Ishikawa (cell line): ENCODE measurements at regions not wholly inside any gene's neighbourhood (a gene's known extent, or its start where the extent isn't known, plus 50 kb on each side); places are given as distances from the start of the nearest gene placed in this dataset.

Experiments used
- CEBPB ChIP-seq: IDR thresholded peaks from 2 replicates; pipeline ENCODE4 v1.6.1; 2012
- CREB1 ChIP-seq: IDR thresholded peaks from 2 replicates; pipeline ENCODE4 v1.6.1; 2012; ENCODE audit warnings: low read depth
- EGR1 ChIP-seq: IDR thresholded peaks from 2 replicates; pipeline ENCODE4 v1.6.1; 2012
- EP300 ChIP-seq: IDR thresholded peaks from 2 replicates; pipeline ENCODE4 v1.6.1; 2012; ENCODE audit warnings: borderline replicate concordance
- FOXM1 ChIP-seq: IDR thresholded peaks from 2 replicates; pipeline ENCODE4 v1.6.1; 2012; ENCODE audit warnings: low read depth, borderline replicate concordance
- NFIC ChIP-seq: IDR thresholded peaks from 2 replicates; pipeline ENCODE4 v1.6.1; 2012
- RAD21 ChIP-seq: IDR thresholded peaks from 2 replicates; pipeline ENCODE4 v1.6.1; 2012; ENCODE audit warnings: low read depth
- TAF1 ChIP-seq: IDR thresholded peaks from 2 replicates; pipeline ENCODE4 v1.6.1; 2012; ENCODE audit warnings: low read depth, mild to moderate bottlenecking
- TCF12 ChIP-seq: IDR thresholded peaks from 2 replicates; pipeline ENCODE4 v1.6.1; 2012; ENCODE audit warnings: low read depth
- TEAD4 ChIP-seq: IDR thresholded peaks from 2 replicates; pipeline ENCODE4 v1.6.1; 2012
- YY1 ChIP-seq: IDR thresholded peaks from 2 replicates; pipeline ENCODE4 v1.6.1; 2012; ENCODE audit warnings: low read depth
- ZBTB7A ChIP-seq: IDR thresholded peaks from 2 replicates; pipeline ENCODE4 v1.6.1; 2012; ENCODE audit warnings: low read depth
- TF ChIP-seq, protein P1 (sequence below): IDR thresholded peaks from 2 replicates; pipeline ENCODE4 v1.6.1; 2012
- TF ChIP-seq, protein P2 (sequence below): IDR thresholded peaks from 2 replicates; pipeline ENCODE4 v1.6.1; 2012
- TF ChIP-seq, protein P3 (sequence below): IDR thresholded peaks from 2 replicates; pipeline ENCODE4 v1.6.1; 2012; ENCODE audit warnings: low read depth, mild to moderate bottlenecking

DNA sequence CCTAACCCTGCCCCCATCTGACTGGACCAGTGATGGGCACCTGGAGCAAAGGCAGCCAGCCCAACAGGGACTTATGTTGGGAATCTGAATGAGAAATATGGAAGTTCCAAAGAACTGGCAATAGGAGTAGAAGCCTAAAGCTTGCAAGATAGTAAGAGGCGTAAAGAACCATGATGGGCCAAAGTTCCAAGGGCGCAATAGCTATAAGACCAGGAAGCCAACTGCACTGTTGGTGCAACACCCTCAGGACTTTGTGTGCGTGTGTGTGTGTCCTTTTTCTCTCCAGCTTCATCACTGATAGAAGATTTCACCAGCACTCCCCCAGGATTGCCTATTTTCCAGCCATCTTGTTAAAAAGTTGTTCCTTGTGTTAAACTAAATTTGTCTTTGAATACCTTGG is 92.8 kb downstream of the ZNF608 start:
- TF ChIP-seq, protein P1, sequence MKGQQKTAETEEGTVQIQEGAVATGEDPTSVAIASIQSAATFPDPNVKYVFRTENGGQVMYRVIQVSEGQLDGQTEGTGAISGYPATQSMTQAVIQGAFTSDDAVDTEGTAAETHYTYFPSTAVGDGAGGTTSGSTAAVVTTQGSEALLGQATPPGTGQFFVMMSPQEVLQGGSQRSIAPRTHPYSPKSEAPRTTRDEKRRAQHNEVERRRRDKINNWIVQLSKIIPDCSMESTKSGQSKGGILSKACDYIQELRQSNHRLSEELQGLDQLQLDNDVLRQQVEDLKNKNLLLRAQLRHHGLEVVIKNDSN: no peak
- TF ChIP-seq, protein P2, sequence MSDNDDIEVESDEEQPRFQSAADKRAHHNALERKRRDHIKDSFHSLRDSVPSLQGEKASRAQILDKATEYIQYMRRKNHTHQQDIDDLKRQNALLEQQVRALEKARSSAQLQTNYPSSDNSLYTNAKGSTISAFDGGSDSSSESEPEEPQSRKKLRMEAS: no peak
- TF ChIP-seq CEBPB: no peak
- TF ChIP-seq TCF12: no peak
- TF ChIP-seq TAF1: no peak
- no peak for TF ChIP-seq YY1
- no peak for TF ChIP-seq RAD21
- no peak for TF ChIP-seq CREB1
- TF ChIP-seq, protein P3, sequence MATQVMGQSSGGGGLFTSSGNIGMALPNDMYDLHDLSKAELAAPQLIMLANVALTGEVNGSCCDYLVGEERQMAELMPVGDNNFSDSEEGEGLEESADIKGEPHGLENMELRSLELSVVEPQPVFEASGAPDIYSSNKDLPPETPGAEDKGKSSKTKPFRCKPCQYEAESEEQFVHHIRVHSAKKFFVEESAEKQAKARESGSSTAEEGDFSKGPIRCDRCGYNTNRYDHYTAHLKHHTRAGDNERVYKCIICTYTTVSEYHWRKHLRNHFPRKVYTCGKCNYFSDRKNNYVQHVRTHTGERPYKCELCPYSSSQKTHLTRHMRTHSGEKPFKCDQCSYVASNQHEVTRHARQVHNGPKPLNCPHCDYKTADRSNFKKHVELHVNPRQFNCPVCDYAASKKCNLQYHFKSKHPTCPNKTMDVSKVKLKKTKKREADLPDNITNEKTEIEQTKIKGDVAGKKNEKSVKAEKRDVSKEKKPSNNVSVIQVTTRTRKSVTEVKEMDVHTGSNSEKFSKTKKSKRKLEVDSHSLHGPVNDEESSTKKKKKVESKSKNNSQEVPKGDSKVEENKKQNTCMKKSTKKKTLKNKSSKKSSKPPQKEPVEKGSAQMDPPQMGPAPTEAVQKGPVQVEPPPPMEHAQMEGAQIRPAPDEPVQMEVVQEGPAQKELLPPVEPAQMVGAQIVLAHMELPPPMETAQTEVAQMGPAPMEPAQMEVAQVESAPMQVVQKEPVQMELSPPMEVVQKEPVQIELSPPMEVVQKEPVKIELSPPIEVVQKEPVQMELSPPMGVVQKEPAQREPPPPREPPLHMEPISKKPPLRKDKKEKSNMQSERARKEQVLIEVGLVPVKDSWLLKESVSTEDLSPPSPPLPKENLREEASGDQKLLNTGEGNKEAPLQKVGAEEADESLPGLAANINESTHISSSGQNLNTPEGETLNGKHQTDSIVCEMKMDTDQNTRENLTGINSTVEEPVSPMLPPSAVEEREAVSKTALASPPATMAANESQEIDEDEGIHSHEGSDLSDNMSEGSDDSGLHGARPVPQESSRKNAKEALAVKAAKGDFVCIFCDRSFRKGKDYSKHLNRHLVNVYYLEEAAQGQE: no peak

DNA sequence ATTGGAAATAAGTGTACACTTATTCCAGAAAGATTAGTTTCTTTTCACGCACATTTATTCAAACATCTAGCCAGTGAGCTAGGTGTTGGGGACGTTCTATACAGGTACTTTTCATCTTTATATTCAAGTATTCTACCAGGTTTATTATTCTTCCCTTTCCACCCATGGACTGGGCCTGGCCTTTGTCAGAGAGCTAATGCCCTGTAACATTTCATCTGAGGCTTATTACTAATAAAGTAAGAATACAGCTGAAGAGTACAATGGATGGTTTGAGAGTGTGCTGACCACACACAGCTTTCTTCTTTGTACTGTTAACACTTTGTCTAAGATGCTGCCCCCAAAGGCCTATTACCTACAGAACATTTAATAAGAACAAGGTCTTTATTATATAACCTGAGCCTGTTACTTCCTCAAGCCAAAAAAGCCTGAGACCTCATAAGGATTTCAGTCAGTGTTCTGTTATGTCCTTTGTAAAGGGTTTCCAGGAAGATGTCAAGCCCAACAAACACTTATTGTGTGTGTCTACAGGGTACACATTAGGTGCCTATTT is 93.5 kb downstream of the ZNF608 start:
- no peak for TF ChIP-seq TAF1
- TF ChIP-seq TEAD4: no peak
- no peak for TF ChIP-seq CREB1
- TF ChIP-seq, protein P3: no peak
- no peak for TF ChIP-seq NFIC
- no peak for TF ChIP-seq ZBTB7A
- no peak for TF ChIP-seq TCF12
- TF ChIP-seq, protein P2: no peak
- no peak for TF ChIP-seq RAD21
- TF ChIP-seq FOXM1: no peak
- no peak for TF ChIP-seq EGR1
- no peak for TF ChIP-seq YY1

DNA sequence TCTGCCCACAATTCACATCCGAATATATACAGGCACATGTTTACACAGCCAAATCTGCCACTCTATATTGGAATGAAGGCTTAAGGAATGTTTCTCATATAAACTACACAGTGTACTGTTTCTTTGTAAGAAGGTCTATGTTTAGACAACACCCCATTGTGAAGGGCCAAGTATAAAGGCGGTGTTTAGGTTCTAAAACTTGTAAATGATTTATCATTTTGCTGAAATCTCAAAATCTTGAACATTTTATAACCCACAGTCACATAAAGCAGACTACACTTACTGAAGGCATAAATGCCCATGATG is 94.0 kb downstream of the ZNF608 start:
- TF ChIP-seq EGR1: no peak
- TF ChIP-seq, protein P2: no peak
- TF ChIP-seq, protein P1: no peak

DNA sequence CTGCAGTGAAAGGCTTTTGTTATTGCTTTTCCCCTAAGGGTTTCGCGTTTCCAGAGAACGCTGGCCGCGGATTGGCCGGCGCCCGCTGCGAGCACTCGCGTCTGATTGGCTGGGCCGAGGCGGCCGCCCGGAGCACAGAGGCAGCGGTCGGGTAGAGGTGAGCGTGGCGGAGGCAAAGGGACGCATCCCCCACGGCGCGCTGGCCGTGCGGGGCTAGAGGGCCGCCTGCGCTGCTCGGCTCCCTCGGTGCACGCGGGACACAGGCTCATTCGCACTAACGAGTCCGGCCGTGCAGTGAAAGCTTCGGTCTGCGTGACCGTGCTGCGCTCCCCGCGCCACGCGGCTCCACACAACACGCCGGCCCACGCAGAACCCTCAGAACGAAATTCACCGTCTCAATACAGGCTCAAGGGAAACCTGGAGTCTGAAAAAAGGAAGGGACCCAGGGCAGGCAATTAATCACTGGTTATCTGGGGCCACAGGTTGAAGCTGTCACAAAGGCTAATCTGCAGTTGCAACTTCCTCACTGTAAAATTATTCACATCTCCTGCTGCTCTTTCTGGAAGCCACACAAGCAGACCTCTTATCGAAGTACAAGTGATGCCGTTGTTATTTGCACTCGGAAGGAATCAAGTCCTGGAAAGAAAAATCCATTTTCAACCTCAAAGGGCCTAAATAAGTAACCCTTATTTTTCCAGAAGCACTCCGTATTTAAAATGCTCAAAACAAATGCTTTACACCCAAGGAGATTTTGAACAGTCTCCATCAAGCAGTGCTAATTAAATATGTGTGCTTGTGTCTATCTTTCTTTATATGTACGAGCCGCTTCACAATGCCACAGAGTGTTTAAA is 94.6 kb downstream of the ZNF608 start:
- TF ChIP-seq, protein P2: peak; percentile 93
- TF ChIP-seq EGR1: no peak
- no peak for TF ChIP-seq TCF12
- no peak for TF ChIP-seq FOXM1
- TF ChIP-seq TEAD4: no peak
- no peak for TF ChIP-seq ZBTB7A
- TF ChIP-seq TAF1: peak; percentile 75
- TF ChIP-seq YY1: peak; percentile 13; the same call in 1 of the 2 replicates
- no peak for TF ChIP-seq EP300

DNA sequence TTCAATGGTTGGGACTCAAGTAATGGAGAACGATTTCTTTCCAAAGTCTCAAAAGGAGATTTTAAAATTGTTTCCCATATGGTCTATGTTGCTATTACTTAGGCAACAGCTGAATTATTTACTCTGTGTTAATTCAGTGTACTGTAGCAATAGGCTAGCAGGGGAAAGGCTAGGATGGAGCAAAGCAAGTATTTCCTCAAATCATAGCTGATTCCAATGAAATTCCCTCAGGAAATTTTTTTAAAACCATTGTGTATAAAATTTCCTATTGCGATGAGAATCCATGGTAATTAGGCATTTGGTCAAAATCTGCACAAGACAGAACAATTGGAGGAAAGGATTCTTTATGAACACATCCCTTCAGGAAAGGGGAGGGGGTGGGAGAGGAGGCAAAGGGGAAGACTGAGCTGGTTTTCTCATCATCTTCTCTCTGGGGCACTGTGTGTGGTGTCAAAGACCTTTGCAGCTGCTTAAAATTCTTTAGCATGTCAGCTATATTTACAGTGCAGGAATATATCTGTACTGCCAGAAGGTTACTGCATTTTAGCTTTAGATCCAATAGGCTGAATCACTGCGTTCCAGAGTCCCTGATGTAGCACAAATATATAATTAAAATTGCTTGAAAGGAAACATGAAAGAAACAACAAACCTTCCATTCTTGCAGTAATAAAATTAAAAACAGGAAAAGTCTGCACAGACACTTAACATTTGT is 95.3 kb downstream of the ZNF608 start:
- TF ChIP-seq RAD21 (no peak), TCF12 (no peak), TAF1 (no peak), TEAD4 (no peak), FOXM1 (no peak), EP300 (no peak), CREB1 (no peak)
- TF ChIP-seq, protein P2: no peak
